HCT116 (cell line): ENCODE measurements at regions not wholly inside any gene's neighbourhood (a gene's known extent, or its start where the extent isn't known, plus 50 kb on each side); places are given as distances from the start of the nearest gene placed in this dataset.

Experiments used
- ATF3 ChIP-seq: IDR thresholded peaks from 2 replicates; pipeline ENCODE4 v1.6.1; 2012
- CBX3 ChIP-seq: IDR thresholded peaks from 2 replicates; pipeline ENCODE4 v1.6.1; 2012; ENCODE audit warnings: low read depth
- CTCF ChIP-seq, 3 experiments: fragments of 200-600 bp in 1 of 3; sonication (generic) in 1 of 3; IDR thresholded peaks in 2 of 3; conservative IDR thresholded peaks in 1 of 3; 2 replicates each; pipeline ENCODE4 v1.5.1; 2012 to 2017; ENCODE audit warnings: low read depth in 2 of 3, low read length in 2 of 3, antibody characterized with exemption in 1 of 3, borderline replicate concordance in 1 of 3, control low read depth in 1 of 3, mild to moderate bottlenecking in 1 of 3, mixed read lengths in 1 of 3, mixed run types in 1 of 3, moderate library complexity in 1 of 3; ENCODE audit not compliant: insufficient read depth in 1 of 3
- EZH2 ChIP-seq: fragments of 200-600 bp; sonication (generic); IDR thresholded peaks from 2 replicates; pipeline ENCODE4 v1.6.1; 2017; ENCODE audit warnings: antibody characterized with exemption, mixed run types
- EZH2phosphoT487 ChIP-seq: fragments of 200-600 bp; IDR thresholded peaks from 2 replicates; pipeline ENCODE4 v1.6.1; 2018; ENCODE audit warnings: antibody characterized with exemption, borderline replicate concordance
- JUND ChIP-seq: IDR thresholded peaks from 2 replicates; pipeline ENCODE4 v1.6.1; 2012
- MAX ChIP-seq: IDR thresholded peaks from 2 replicates; pipeline ENCODE4 v1.6.1; 2012
- POLR2A ChIP-seq: IDR thresholded peaks from 2 replicates; pipeline ENCODE4 v1.7.0; 2011; ENCODE audit warnings: borderline replicate concordance; ENCODE audit not compliant: insufficient read depth, insufficient read length; ENCODE audit errors: extremely low read depth
- POLR2AphosphoS5 ChIP-seq: IDR thresholded peaks from 2 replicates; pipeline ENCODE4 v1.6.1; 2011; ENCODE audit warnings: mild to moderate bottlenecking, low read depth, low read length, moderate library complexity
- RAD21 ChIP-seq: IDR thresholded peaks from 2 replicates; pipeline ENCODE4 v1.6.1; 2012; ENCODE audit warnings: low read depth, mild to moderate bottlenecking
- REST ChIP-seq: IDR thresholded peaks from 2 replicates; pipeline ENCODE4 v1.6.1; 2012; ENCODE audit warnings: low read depth
- SIN3A ChIP-seq: IDR thresholded peaks from 2 replicates; pipeline ENCODE4 v1.6.1; 2012; ENCODE audit warnings: low read depth
- YY1 ChIP-seq: IDR thresholded peaks from 2 replicates; pipeline ENCODE4 v1.6.1; 2011; ENCODE audit warnings: low read length, low read depth, moderate library complexity, mild to moderate bottlenecking; ENCODE audit not compliant: insufficient replicate concordance; ENCODE audit errors: extremely low read depth
- ZBTB33 ChIP-seq: IDR thresholded peaks from 2 replicates; pipeline ENCODE4 v1.6.1; 2011; ENCODE audit warnings: mild to moderate bottlenecking, low read length, moderate library complexity; ENCODE audit not compliant: insufficient replicate concordance; ENCODE audit errors: extremely low read depth

- TF ChIP-seq CTCF (IDR thresholded peaks at IDR 0.05 in 2 of 3, conservative IDR thresholded peaks at IDR 0.05 in 1 of 3; ENCODE audit: borderline replicate concordance in 1 of 3, insufficient read depth in 1 of 3, low read depth in 2 of 3, low read length in 2 of 3) (no peak), RAD21 (no peak), POLR2A (no peak), EZH2 (no peak), EZH2phosphoT487 (no peak), SIN3A (no peak), ZBTB33 (no peak), REST (no peak), POLR2AphosphoS5 (no peak), YY1 (no peak), ATF3 (no peak), CBX3 (no peak), MAX (no peak), JUND (no peak)
Observed at GRCh38 chr20:47906348-47906660, 121.0 kb upstream of the SULF2 start.
